ENCODE measurements at regions not wholly inside any gene's neighbourhood (a gene's known extent, or its start where the extent isn't known, plus 50 kb on each side); places are given as distances from the start of the nearest gene placed in this dataset.

DNA sequence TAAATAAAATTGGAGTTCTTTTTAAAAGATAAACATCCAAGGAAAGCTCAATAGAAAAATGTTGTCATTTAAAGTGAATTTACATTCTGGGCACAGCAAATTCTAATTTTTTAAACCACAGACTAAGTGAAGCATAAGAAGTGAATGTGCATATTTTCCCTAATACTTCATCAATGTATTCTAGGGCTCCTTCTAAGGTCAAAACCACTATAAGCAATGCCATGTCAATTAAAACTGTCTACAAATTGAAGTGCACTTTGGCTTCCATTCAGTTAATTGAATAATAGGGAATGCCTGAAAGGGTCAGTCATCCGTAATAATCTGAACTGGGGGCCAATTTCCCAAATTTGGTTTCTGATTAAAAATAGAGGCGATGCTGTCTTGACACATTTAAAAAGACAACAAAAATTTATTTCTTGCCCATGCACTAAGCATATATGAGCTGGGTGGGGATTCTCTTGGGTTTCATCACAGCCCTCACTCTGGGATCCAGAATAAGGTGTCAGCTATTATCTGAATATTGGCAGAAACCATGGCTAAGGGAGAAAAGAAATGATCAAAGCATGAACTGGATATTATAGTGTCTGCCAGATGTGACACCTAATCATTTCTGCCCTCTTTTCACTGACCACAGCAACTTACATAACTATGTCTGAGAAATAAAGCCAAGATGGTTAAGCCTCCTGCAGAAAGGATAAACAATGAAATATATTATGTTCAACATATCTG lies 660.6 kb upstream of the B3GALT2 start:
- Histone ChIP-seq H3K4ac (ENCODE audit: low read depth, low read length) (no peak overlapping the region), H2BK12ac (ENCODE audit: low read length) (no peak overlapping the region), H2AFZ (ENCODE audit: insufficient read depth, low read length, poor library complexity) (no peak overlapping the region), H4K91ac (ENCODE audit: low read depth, low read length) (no peak overlapping the region), H3K36me3 (ENCODE audit: control insufficient read depth in 1 of 2, insufficient read depth in 2 of 2, low read length in 2 of 2) (no peaks in the 10 kb centered on the region), H3K9ac (ENCODE audit: low read length) (no peak overlapping the region), H3K4me1 (ENCODE audit: control insufficient read depth in 1 of 2, insufficient read depth in 2 of 2, low read length in 2 of 2) (no peaks in the 10 kb centered on the region), H3K27me3 (ENCODE audit: insufficient read depth, low read length) (no peaks in the 10 kb centered on the region), H3K23ac (ENCODE audit: low read length) (no peak overlapping the region), H3K9me3 (ENCODE audit: insufficient read depth, low read depth, low read length) (no peaks in the 10 kb centered on the region), H4K8ac (ENCODE audit: low read depth, low read length) (no peak overlapping the region), H3K14ac (ENCODE audit: low read length) (no peak overlapping the region), H3K79me2 (ENCODE audit: control insufficient read depth, insufficient read depth, low read length, poor library complexity) (no peaks in the 10 kb centered on the region), H4K12ac (ENCODE audit: low read depth, low read length) (no peak overlapping the region), H3K79me1 (ENCODE audit: low read length) (no peaks in the 10 kb centered on the region), H3K4me2 (ENCODE audit: low read length) (no peak overlapping the region), H3K18ac (ENCODE audit: low read length) (no peak overlapping the region), H3K4me3 (ENCODE audit: low read depth, low read length) (no peak overlapping the region), H2BK120ac (ENCODE audit: insufficient read depth, low read length, poor library complexity) (no peak overlapping the region), H2AK5ac (ENCODE audit: low read length) (no peak overlapping the region), H2BK5ac (ENCODE audit: low read depth, low read length, poor library complexity) (no peak overlapping the region), H3K27ac (ENCODE audit: low read depth, low read length) (no peak overlapping the region)
- no peak for DNase-seq
- no CpG with 5 or more reads among the region's 2 CpGs for WGBS (ENCODE audit: extremely low coverage, insufficient coverage, insufficient read length)

DNA sequence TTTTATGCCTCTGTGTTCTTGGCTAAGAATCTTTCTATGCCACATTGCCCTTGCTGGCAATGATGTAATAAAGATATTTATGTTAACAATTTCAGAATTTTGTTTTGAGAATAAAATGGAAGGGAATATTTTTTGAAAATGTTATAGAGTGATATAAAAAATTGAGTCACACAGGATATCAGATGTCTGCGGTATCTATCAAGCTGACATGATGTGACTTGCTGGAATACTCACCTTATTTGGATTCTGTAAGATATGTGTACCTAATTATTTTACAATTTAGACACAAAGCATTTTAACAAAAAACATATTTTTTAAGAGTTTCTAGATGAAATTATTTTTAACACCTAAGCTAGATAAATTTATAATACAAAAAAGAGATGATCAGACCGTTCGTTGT lies 660.0 kb upstream of the B3GALT2 start:
- H4K8ac ChIP-seq (ENCODE audit: low read depth, low read length): no peak overlapping the region
- H3K23ac ChIP-seq (ENCODE audit: low read length): no peak overlapping the region
- H3K4me1 ChIP-seq (ENCODE audit: control insufficient read depth in 1 of 2, insufficient read depth in 2 of 2, low read length in 2 of 2): no peaks in the 10 kb centered on the region
- H3K79me1 ChIP-seq (ENCODE audit: low read length): no peaks in the 10 kb centered on the region
- no peak overlapping the region for H3K4ac ChIP-seq (ENCODE audit: low read depth, low read length)
- H3K4me3 ChIP-seq (ENCODE audit: low read depth, low read length): no peak overlapping the region
- no peak overlapping the region for H3K14ac ChIP-seq (ENCODE audit: low read length)
- H2BK12ac ChIP-seq (ENCODE audit: low read length): no peak overlapping the region
- no peak overlapping the region for H2AK5ac ChIP-seq (ENCODE audit: low read length)
- H3K36me3 ChIP-seq (ENCODE audit: control insufficient read depth in 1 of 2, insufficient read depth in 2 of 2, low read length in 2 of 2): no peaks in the 10 kb centered on the region
- no peak overlapping the region for H3K9ac ChIP-seq (ENCODE audit: low read length)
- no peak for DNase-seq
- no peak overlapping the region for H3K18ac ChIP-seq (ENCODE audit: low read length)
- no peak overlapping the region for H2BK5ac ChIP-seq (ENCODE audit: low read depth, low read length, poor library complexity)
- H4K12ac ChIP-seq (ENCODE audit: low read depth, low read length): no peak overlapping the region
- WGBS (ENCODE audit: extremely low coverage, insufficient coverage, insufficient read length): no CpG with 5 or more reads among the region's 3 CpGs
- H3K4me2 ChIP-seq (ENCODE audit: low read length): no peak overlapping the region
- H2BK120ac ChIP-seq (ENCODE audit: insufficient read depth, low read length, poor library complexity): no peak overlapping the region
- no peaks in the 10 kb centered on the region for H3K79me2 ChIP-seq (ENCODE audit: control insufficient read depth, insufficient read depth, low read length, poor library complexity)
- H4K91ac ChIP-seq (ENCODE audit: low read depth, low read length): no peak overlapping the region
- no peak overlapping the region for H3K27ac ChIP-seq (ENCODE audit: low read depth, low read length)
- no peaks in the 10 kb centered on the region for H3K27me3 ChIP-seq (ENCODE audit: insufficient read depth, low read length)
- no peak overlapping the region for H2AFZ ChIP-seq (ENCODE audit: insufficient read depth, low read length, poor library complexity)
- H3K9me3 ChIP-seq (ENCODE audit: insufficient read depth, low read depth, low read length): no peaks in the 10 kb centered on the region

DNA sequence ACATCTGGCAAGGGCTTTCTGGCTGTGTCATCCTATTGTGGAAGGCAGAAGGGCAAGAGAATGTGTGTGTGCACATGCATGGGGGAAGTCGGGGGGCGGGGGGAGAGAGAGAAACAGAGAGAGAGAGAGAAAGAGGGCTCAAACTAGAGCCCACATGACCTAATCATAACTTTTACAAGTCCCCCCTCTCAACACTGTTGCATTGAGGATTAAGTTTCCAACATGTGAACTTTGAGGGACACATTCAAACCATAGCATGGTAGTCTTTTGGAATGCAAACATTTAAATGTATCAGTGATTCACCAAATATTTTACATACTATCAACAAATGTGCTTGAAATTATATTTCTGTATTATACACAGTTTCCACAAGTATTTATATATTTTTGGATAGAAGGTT lies 655.4 kb upstream of the B3GALT2 start:
- Histone ChIP-seq H2AFZ (ENCODE audit: insufficient read depth, low read length, poor library complexity) (no peak overlapping the region), H2BK120ac (ENCODE audit: insufficient read depth, low read length, poor library complexity) (no peak overlapping the region), H4K91ac (ENCODE audit: low read depth, low read length) (no peak overlapping the region)

GRCh38 chr1:193831465-193831864 lies 645.1 kb upstream of the B3GALT2 start:
- H3K18ac ChIP-seq (ENCODE audit: low read length): no peak overlapping the region
- no peak overlapping the region for H4K12ac ChIP-seq (ENCODE audit: low read depth, low read length)
- no peak overlapping the region for H4K91ac ChIP-seq (ENCODE audit: low read depth, low read length)
- H3K4me3 ChIP-seq (ENCODE audit: low read depth, low read length): no peak overlapping the region
- no peak overlapping the region for H2AFZ ChIP-seq (ENCODE audit: insufficient read depth, low read length, poor library complexity)
- DNase-seq: no peak
- H3K4me1 ChIP-seq (ENCODE audit: control insufficient read depth in 1 of 2, insufficient read depth in 2 of 2, low read length in 2 of 2): no peaks in the 10 kb centered on the region
- H3K14ac ChIP-seq (ENCODE audit: low read length): no peak overlapping the region
- no peak overlapping the region for H3K4ac ChIP-seq (ENCODE audit: low read depth, low read length)
- no peak overlapping the region for H2BK120ac ChIP-seq (ENCODE audit: insufficient read depth, low read length, poor library complexity)
- H3K27me3 ChIP-seq (ENCODE audit: insufficient read depth, low read length): no peaks in the 10 kb centered on the region
- no peak overlapping the region for H3K4me2 ChIP-seq (ENCODE audit: low read length)
- H3K79me1 ChIP-seq (ENCODE audit: low read length): no peaks in the 10 kb centered on the region
- H3K79me2 ChIP-seq (ENCODE audit: control insufficient read depth, insufficient read depth, low read length, poor library complexity): no peaks in the 10 kb centered on the region
- H3K27ac ChIP-seq (ENCODE audit: low read depth, low read length): no peak overlapping the region
- H2BK5ac ChIP-seq (ENCODE audit: low read depth, low read length, poor library complexity): no peak overlapping the region
- no peak overlapping the region for H3K23ac ChIP-seq (ENCODE audit: low read length)
- no peaks in the 10 kb centered on the region for H3K9me3 ChIP-seq (ENCODE audit: insufficient read depth, low read depth, low read length)
- H2BK12ac ChIP-seq (ENCODE audit: low read length): no peak overlapping the region
- no peak overlapping the region for H3K9ac ChIP-seq (ENCODE audit: low read length)
- H4K8ac ChIP-seq (ENCODE audit: low read depth, low read length): no peak overlapping the region
- WGBS (ENCODE audit: extremely low coverage, insufficient coverage, insufficient read length): no CpG with 5 or more reads among the region's 1 CpG
- no peaks in the 10 kb centered on the region for H3K36me3 ChIP-seq (ENCODE audit: control insufficient read depth in 1 of 2, insufficient read depth in 2 of 2, low read length in 2 of 2)
- H2AK5ac ChIP-seq (ENCODE audit: low read length): no peak overlapping the region

More for the DNA sequence above, 655.4 kb upstream of the B3GALT2 start:
- no peaks in the 10 kb centered on the region for H3K4me1 ChIP-seq (ENCODE audit: control insufficient read depth in 1 of 2, insufficient read depth in 2 of 2, low read length in 2 of 2)
- no peak overlapping the region for H3K23ac ChIP-seq (ENCODE audit: low read length)
- no CpG with 5 or more reads among the region's 2 CpGs for WGBS (ENCODE audit: extremely low coverage, insufficient coverage, insufficient read length)
- no peak overlapping the region for H3K27ac ChIP-seq (ENCODE audit: low read depth, low read length)
- no peak overlapping the region for H2AK5ac ChIP-seq (ENCODE audit: low read length)
- H2BK12ac ChIP-seq (ENCODE audit: low read length): no peak overlapping the region
- H2BK5ac ChIP-seq (ENCODE audit: low read depth, low read length, poor library complexity): no peak overlapping the region
- H3K4ac ChIP-seq (ENCODE audit: low read depth, low read length): no peak overlapping the region
- no peak overlapping the region for H4K8ac ChIP-seq (ENCODE audit: low read depth, low read length)
- H3K79me1 ChIP-seq (ENCODE audit: low read length): no peaks in the 10 kb centered on the region
- H3K79me2 ChIP-seq (ENCODE audit: control insufficient read depth, insufficient read depth, low read length, poor library complexity): no peaks in the 10 kb centered on the region
- H3K4me2 ChIP-seq (ENCODE audit: low read length): no peak overlapping the region
- no peak for DNase-seq
- no peak overlapping the region for H3K14ac ChIP-seq (ENCODE audit: low read length)
- H3K18ac ChIP-seq (ENCODE audit: low read length): no peak overlapping the region
- no peaks in the 10 kb centered on the region for H3K27me3 ChIP-seq (ENCODE audit: insufficient read depth, low read length)
- H3K9me3 ChIP-seq (ENCODE audit: insufficient read depth, low read depth, low read length): no peaks in the 10 kb centered on the region
- H4K12ac ChIP-seq (ENCODE audit: low read depth, low read length): no peak overlapping the region
- H3K4me3 ChIP-seq (ENCODE audit: low read depth, low read length): no peak overlapping the region
- no peak overlapping the region for H3K9ac ChIP-seq (ENCODE audit: low read length)
- no peaks in the 10 kb centered on the region for H3K36me3 ChIP-seq (ENCODE audit: control insufficient read depth in 1 of 2, insufficient read depth in 2 of 2, low read length in 2 of 2)
